Transverse colon (tissue), 4 donors: ENCODE measurements at regions not wholly inside any gene's neighbourhood (a gene's known extent, or its start where the extent isn't known, plus 50 kb on each side); places are given as distances from the start of the nearest gene placed in this dataset.

Experiments
- DNase-seq: peaks from one replicate; pipeline ENCODE4 v3.0.0-alpha.2; 2019
- H3K27ac ChIP-seq, 4 donors: fragments of 200-600 bp; sonication (generic); 2 replicates each; pipeline ENCODE4 v1.5.1; 2016 to 2018; ENCODE audit warnings: inconsistent platforms in 4 of 4
- H3K27me3 ChIP-seq: fragments of 200-600 bp; sonication (generic); 2 replicates; pipeline ENCODE4 v1.5.1; 2017; ENCODE audit warnings: inconsistent platforms
- H3K36me3 ChIP-seq, 4 donors: fragments of 200-600 bp; sonication (generic); 2 replicates each; pipeline ENCODE4 v1.5.1; 2017 to 2019; ENCODE audit warnings: inconsistent platforms in 4 of 4
- H3K4me1 ChIP-seq, 4 donors: fragments of 200-600 bp; sonication (generic); 2 replicates each; pipeline ENCODE4 v1.5.1; 2017 to 2020; ENCODE audit warnings: inconsistent platforms in 4 of 4
- H3K4me3 ChIP-seq, 4 donors: fragments of 200-600 bp; sonication (generic); 1 replicate in 1 of 4; 2 replicates in 3 of 4; pipeline versions ENCODE4 v1.5.1 to v1.6.1; 2017 to 2019; ENCODE audit warnings: inconsistent platforms in 4 of 4
- H3K9me3 ChIP-seq, 2 donors: fragments of 200-600 bp; sonication (generic); 2 replicates each; pipeline ENCODE4 v1.5.1; 2017 to 2019; ENCODE audit warnings: inconsistent platforms in 2 of 2
- EP300 ChIP-seq: sonication (generic); formaldehyde crosslinking; IDR thresholded peaks from one replicate; pipeline ENCODE4 v1.6.1; 2017; ENCODE audit warnings: antibody characterized with exemption, low read depth
- POLR2A ChIP-seq: fragments of 450-650 bp; IDR thresholded peaks from one replicate; pipeline ENCODE4 v1.6.1; 2016; ENCODE audit warnings: antibody characterized with exemption, mild to moderate bottlenecking, moderate library complexity
- POLR2AphosphoS5 ChIP-seq, 3 donors: sonication (generic); formaldehyde crosslinking; IDR thresholded peaks; one replicate each; pipeline ENCODE4 v1.6.1; 2016; ENCODE audit warnings: antibody characterized with exemption in 3 of 3
- WGBS, 2 donors: methylation state at CpG; one replicate each; pipeline ENCODE4 v1.1.5; 2018; ENCODE audit warnings: low coverage in 1 of 2; 5-methylcytosine and 5-hydroxymethylcytosine counted together
- in situ Hi-C, 4 donors: fragments of 200-750 bp; cut with MboI; loops; one replicate each; pipeline versions ENCODE4 v1.15.0 to v1.15.1; 2017; ENCODE audit warnings: low sequenced_read_pairs in 3 of 4, low pct_ligation_motif_present in 1 of 4, low pct_unique_long_range_greater_than_20kb in 1 of 4
- intact Hi-C: fragments of 100-400 bp; cut with DNase I; formaldehyde crosslinking; loops from one replicate; pipeline ENCODE4 v1.15.1; 2023; ENCODE audit warnings: low total_unique reads
- TF ChIP-seq, protein P1 (sequence below), 5 experiments: fragments of 200-600 bp in 3 of 5; fragments of 450-650 bp in 2 of 5; sonication (generic) in 3 of 5; IDR thresholded peaks; 1 replicate in 2 of 5; 2 replicates in 3 of 5; pipeline ENCODE4 v1.5.1; 2016 to 2017; ENCODE audit warnings: antibody characterized with exemption in 5 of 5, inconsistent platforms in 3 of 5, mild to moderate bottlenecking in 2 of 5, moderate library complexity in 1 of 5

DNA sequence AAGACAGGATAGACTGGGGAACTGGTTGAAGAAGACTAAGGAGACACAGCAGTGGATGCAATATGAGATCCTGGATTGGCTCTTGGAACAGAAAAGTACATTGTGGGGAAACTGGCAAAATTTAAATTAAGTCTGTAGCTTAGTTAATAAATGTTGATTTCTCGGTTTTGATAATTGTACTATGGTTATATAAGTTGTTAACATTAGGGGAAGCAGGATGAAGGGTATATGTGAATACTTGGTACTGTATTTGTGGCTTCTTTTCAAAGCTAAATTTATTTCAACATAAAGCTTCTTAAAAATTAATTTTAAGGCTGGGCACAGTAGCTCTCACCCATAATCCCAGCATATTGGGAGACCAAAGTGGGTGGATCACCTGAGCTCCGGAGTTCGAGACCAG, 103.8 kb downstream of the TMEM17 start:
- TF ChIP-seq POLR2A (no peak), EP300 (no peak), POLR2AphosphoS5 (IDR thresholded peaks at IDR 0.05) (no peak)
- TF ChIP-seq, protein P1, sequence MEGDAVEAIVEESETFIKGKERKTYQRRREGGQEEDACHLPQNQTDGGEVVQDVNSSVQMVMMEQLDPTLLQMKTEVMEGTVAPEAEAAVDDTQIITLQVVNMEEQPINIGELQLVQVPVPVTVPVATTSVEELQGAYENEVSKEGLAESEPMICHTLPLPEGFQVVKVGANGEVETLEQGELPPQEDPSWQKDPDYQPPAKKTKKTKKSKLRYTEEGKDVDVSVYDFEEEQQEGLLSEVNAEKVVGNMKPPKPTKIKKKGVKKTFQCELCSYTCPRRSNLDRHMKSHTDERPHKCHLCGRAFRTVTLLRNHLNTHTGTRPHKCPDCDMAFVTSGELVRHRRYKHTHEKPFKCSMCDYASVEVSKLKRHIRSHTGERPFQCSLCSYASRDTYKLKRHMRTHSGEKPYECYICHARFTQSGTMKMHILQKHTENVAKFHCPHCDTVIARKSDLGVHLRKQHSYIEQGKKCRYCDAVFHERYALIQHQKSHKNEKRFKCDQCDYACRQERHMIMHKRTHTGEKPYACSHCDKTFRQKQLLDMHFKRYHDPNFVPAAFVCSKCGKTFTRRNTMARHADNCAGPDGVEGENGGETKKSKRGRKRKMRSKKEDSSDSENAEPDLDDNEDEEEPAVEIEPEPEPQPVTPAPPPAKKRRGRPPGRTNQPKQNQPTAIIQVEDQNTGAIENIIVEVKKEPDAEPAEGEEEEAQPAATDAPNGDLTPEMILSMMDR (IDR thresholded peaks at IDR 0.05), result no peak
- no peaks in the 10 kb centered on the region for H3K9me3 ChIP-seq
- H3K4me1 ChIP-seq, result no peaks in the 10 kb centered on the region
- 87% methylated on average over 3 of the region's 3 CpGs for WGBS, 2 donors
- no peak for DNase-seq
- H3K27ac ChIP-seq, result no peak overlapping the region
- H3K27me3 ChIP-seq, result no peaks in the 10 kb centered on the region
- in situ Hi-C loops, result loop anchor here in 2 of 4 donors (10.0 to 25.0 kb wide), 2 partner anchors 407 to 415 kb away; no protein-coding TSS in a partner anchor
- intact Hi-C loops, result no loop called here
- H3K36me3 ChIP-seq, result no peaks in the 10 kb centered on the region
- no peak overlapping the region for H3K4me3 ChIP-seq

DNA sequence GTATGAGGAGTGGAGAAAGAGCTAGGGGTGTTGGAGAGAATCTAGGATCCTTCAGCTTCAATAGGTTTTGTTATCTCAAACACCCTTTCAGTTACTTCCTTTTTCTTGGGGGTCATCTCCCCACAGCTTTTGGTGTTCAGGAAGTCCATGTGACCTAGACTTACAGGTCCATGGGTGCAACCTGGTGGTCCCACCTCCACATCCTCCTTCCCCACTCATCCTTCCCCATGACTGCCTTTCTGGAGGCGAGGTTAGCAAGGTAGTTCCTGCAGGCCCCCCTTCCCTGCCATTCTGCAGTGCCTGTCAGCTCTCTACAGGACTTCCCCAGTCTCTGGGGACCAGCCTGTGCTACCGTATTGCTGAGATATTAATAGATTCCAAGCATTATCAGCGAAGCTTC, 107.6 kb downstream of the TMEM17 start:
- in situ Hi-C loops, result no loop called here
- Histone ChIP-seq H3K4me3 (no peak overlapping the region), H3K36me3 (no peaks in the 10 kb centered on the region), H3K27ac (no peak overlapping the region), H3K27me3 (no peaks in the 10 kb centered on the region), H3K9me3 (no peaks in the 10 kb centered on the region), H3K4me1 (no peaks in the 10 kb centered on the region)
- intact Hi-C loops, result no loop called here
- 48% methylated on average over 3 of the region's 3 CpGs; no CpG with 5 or more reads in 1 of the 2 donors for WGBS, 2 donors
- no peak for TF ChIP-seq POLR2A
- TF ChIP-seq, protein P1 (IDR thresholded peaks at IDR 0.05), result no peak
- no peak for TF ChIP-seq EP300
- TF ChIP-seq POLR2AphosphoS5 (IDR thresholded peaks at IDR 0.05), result no peak
- DNase-seq, result no peak

GRCh38 chr2:62396880-62397279, 109.1 kb downstream of the TMEM17 start:
- Histone ChIP-seq H3K36me3 (no peaks in the 10 kb centered on the region), H3K27me3 (no peaks in the 10 kb centered on the region), H3K9me3 (no peaks in the 10 kb centered on the region), H3K4me1 (no peaks in the 10 kb centered on the region), H3K4me3 (no peak overlapping the region), H3K27ac (no peak overlapping the region)
- intact Hi-C loops, result no loop called here
- WGBS, 2 donors, result 82% methylated on average over 2 of the region's 2 CpGs
- TF ChIP-seq POLR2A (no peak), POLR2AphosphoS5 (IDR thresholded peaks at IDR 0.05) (no peak), EP300 (no peak)
- TF ChIP-seq, protein P1 (IDR thresholded peaks at IDR 0.05), result no peak
- no peak for DNase-seq
- in situ Hi-C loops, result no loop called here

- in situ Hi-C loops, result no loop called here
- Histone ChIP-seq H3K27ac (no peak overlapping the region), H3K4me3 (no peak overlapping the region), H3K27me3 (no peaks in the 10 kb centered on the region), H3K9me3 (no peaks in the 10 kb centered on the region), H3K36me3 (no peaks in the 10 kb centered on the region), H3K4me1 (no peaks in the 10 kb centered on the region)
- 83 to 100% methylated on average over 2 to 3 of the region's 3 CpGs for WGBS, 2 donors
- DNase-seq, result no peak
- no peak for TF ChIP-seq EP300
- TF ChIP-seq, protein P1 (IDR thresholded peaks at IDR 0.05), result no peak
- no peak for TF ChIP-seq POLR2AphosphoS5 (IDR thresholded peaks at IDR 0.05)
- no peak for TF ChIP-seq POLR2A
- intact Hi-C loops, result no loop called here
Observed at GRCh38 chr2:62393293-62393692, 112.7 kb downstream of the TMEM17 start.
